Activated CD8-positive, alpha-beta memory T cell treated with anti-CD3 and anti-CD28 coated beads, Interleukin-2, amount 10 ng/mL, durations not matched to agents 7 days and 5 days (primary cell): ENCODE measurements at regions not wholly inside any gene's neighbourhood (a gene's known extent, or its start where the extent isn't known, plus 50 kb on each side); places are given as distances from the start of the nearest gene placed in this dataset.
"Not testable (repeated sequence)": the region's sequence is repeated elsewhere in the genome, so short reads cannot be mapped to it uniquely, and the experiment has no call there.

Experiments
- ATAC-seq: fragments of 150-1000 bp; cut with Tn5 transposase; one replicate; pipeline ENCODE4 v1.10.0; 2021; ENCODE audit warnings: moderate library complexity
- CTCF ChIA-PET: fragments of 350-600 bp; sonication (Branson Sonifier 250); formaldehyde crosslinking; loops from one replicate; lab custom pipeline; 2021; ENCODE audit warnings: antibody characterized with exemption; lab: Charles Lee
- DNase-seq: peaks from one replicate; pipeline ENCODE4 v3.0.0-alpha.2; 2020
- H3K27ac Mint-ChIP-seq: one replicate; pipeline ENCODE4 v1.8.0; 2021; ENCODE audit warnings: mild to moderate bottlenecking, mixed read lengths
- H3K27me3 Mint-ChIP-seq: one replicate; pipeline ENCODE4 v1.8.0; 2021; ENCODE audit warnings: mixed read lengths
- H3K36me3 Mint-ChIP-seq: one replicate; pipeline ENCODE4 v1.8.0; 2021; ENCODE audit warnings: mild to moderate bottlenecking, mixed read lengths
- H3K4me1 Mint-ChIP-seq: one replicate; pipeline ENCODE4 v1.8.0; 2021; ENCODE audit warnings: mixed read lengths
- H3K4me3 Mint-ChIP-seq: one replicate; pipeline ENCODE4 v1.8.0; 2021; ENCODE audit warnings: mild to moderate bottlenecking, moderate library complexity, mixed read lengths
- H3K9me3 Mint-ChIP-seq: one replicate; pipeline ENCODE4 v1.8.0; 2022; ENCODE audit warnings: low read depth, mixed read lengths

DNA sequence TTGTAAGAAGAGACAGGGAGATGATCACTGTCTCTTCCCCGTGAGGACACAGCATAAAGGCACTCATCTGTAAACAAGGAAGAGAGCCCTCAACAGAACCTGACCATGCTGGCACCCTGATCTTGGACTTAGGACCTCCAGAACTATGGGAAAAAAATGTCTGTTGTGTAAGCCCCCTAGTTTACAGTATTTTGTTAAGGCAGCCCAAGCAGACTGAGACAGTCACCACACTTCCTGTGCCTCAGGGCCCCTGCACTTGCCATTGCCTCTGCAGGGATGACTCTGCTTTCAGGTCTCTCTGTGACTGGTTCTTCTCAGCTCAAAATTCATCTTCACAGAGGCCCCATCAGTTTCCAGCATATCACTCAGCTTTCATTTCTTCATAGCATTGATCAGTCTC lies 372.1 kb downstream of the TLE1 start:
- H3K36me3 Mint-ChIP-seq: no peaks in the 10 kb centered on the region
- H3K27me3 Mint-ChIP-seq: no peaks in the 10 kb centered on the region
- no peak overlapping the region for H3K4me3 Mint-ChIP-seq
- ATAC-seq (no peak), DNase-seq (no peak)
- H3K4me1 Mint-ChIP-seq: no peaks in the 10 kb centered on the region
- CTCF ChIA-PET: no interaction called here
- no peak overlapping the region for H3K27ac Mint-ChIP-seq
- peaks cover 15% of the 10 kb centered on the region for H3K9me3 Mint-ChIP-seq

DNA sequence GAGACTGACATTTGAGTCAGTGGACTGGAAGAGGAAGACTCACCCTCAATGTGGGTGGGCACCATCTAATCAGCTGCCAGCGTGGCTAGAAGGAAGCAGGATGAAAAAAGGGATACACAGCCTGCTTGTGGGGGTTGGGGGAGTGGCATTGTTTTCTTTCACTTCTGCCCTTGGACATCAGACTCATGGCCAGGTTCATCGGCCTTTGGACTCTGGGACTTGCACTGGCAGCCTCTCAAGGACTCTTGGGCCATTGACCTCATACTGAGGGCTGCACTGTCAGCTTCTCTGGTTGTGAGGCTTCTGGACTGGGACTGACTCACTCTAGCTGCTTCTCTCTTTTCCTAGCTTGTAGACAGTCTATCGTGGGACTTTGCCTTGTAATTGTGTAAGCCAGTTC lies 374.9 kb downstream of the TLE1 start:
- CTCF ChIA-PET: no interaction called here
- no peaks in the 10 kb centered on the region for H3K4me1 Mint-ChIP-seq
- no peaks in the 10 kb centered on the region for H3K27me3 Mint-ChIP-seq
- H3K36me3 Mint-ChIP-seq: no peaks in the 10 kb centered on the region
- DNase-seq (no peak), ATAC-seq (no peak)
- peaks cover 16% of the 10 kb centered on the region for H3K9me3 Mint-ChIP-seq
- H3K27ac Mint-ChIP-seq: no peak overlapping the region
- H3K4me3 Mint-ChIP-seq: no peak overlapping the region

DNA sequence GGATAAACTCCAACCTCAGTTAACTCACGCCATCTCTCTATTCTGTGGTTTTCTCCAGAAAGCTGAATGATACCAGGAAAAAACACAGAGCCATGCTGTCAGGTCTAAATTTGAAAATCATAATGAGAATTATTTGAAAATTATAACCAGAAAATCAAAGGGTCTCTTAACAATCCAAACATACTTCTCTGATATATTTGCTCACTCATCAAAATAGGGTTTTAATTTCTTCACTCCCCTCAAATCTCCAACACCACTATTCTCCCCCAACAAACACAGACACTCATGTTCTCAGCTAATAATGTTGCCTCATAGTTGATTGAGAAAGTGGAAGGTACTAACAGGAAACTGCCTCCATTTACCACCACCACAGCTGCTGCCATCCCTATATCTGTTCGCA lies 375.5 kb downstream of the TLE1 start:
- CTCF ChIA-PET: no interaction called here
- ATAC-seq (no peak), DNase-seq (no peak)
- Mint-ChIP-seq H3K36me3 (no peaks in the 10 kb centered on the region), H3K9me3 (peaks cover 21% of the 10 kb centered on the region), H3K4me1 (no peaks in the 10 kb centered on the region), H3K4me3 (no peak overlapping the region), H3K27ac (no peak overlapping the region), H3K27me3 (no peaks in the 10 kb centered on the region)

DNA sequence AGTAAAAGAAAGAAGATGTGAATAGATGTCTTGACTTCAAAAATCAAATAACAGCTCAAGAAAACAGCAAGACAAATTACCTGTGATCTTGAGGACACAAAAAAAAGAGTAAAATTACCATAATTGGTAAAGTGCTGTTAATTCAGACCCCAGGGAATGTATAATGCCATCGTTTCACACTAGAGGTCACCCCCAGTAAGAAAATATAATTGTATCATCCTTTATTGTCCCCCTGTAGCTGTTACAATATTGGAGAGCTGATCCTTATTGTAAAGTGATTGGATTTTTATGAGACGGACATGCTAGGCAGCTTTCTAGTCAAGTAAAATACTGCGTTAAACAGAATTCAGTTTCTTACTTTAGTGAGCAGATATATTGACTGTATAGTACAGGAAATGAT lies 377.0 kb downstream of the TLE1 start:
- Mint-ChIP-seq H3K4me1 (no peaks in the 10 kb centered on the region), H3K27ac (no peak overlapping the region), H3K27me3 (no peaks in the 10 kb centered on the region), H3K36me3 (no peaks in the 10 kb centered on the region), H3K4me3 (no peak overlapping the region), H3K9me3 (peaks cover 22% of the 10 kb centered on the region)
- CTCF ChIA-PET: no interaction called here
- ATAC-seq (no peak), DNase-seq (no peak)

GRCh38 chr9:81308404-81308803 lies 380.9 kb downstream of the TLE1 start:
- Mint-ChIP-seq H3K4me1 (no peaks in the 10 kb centered on the region), H3K27me3 (no peaks in the 10 kb centered on the region), H3K4me3 (no peak overlapping the region), H3K9me3 (peaks cover 24% of the 10 kb centered on the region), H3K36me3 (no peaks in the 10 kb centered on the region), H3K27ac (no peak overlapping the region)
- no peak for ATAC-seq
- no peak for DNase-seq
- CTCF ChIA-PET: no interaction called here

- H3K36me3 Mint-ChIP-seq, DNase-seq, H3K4me1 Mint-ChIP-seq, H3K27me3 Mint-ChIP-seq, H3K27ac Mint-ChIP-seq, CTCF ChIA-PET, H3K4me3 Mint-ChIP-seq, ATAC-seq: not testable (repeated sequence)
- H3K9me3 Mint-ChIP-seq: peaks cover 22% of the 10 kb centered on the region
These were observed 381.6 kb downstream of the TLE1 start for GRCh38 chr9:81307791-81308190.

- H3K36me3 Mint-ChIP-seq: no peaks in the 10 kb centered on the region
- no peak overlapping the region for H3K27ac Mint-ChIP-seq
These were observed 383.7 kb downstream of the TLE1 start for GRCh38 chr9:81305561-81306182.

GRCh38 chr9:81303658-81304057 lies 385.7 kb downstream of the TLE1 start:
- no peak overlapping the region for H3K4me3 Mint-ChIP-seq
- CTCF ChIA-PET: no interaction called here
- no peaks in the 10 kb centered on the region for H3K4me1 Mint-ChIP-seq
- no peaks in the 10 kb centered on the region for H3K36me3 Mint-ChIP-seq
- peaks cover 11% of the 10 kb centered on the region for H3K9me3 Mint-ChIP-seq
- ATAC-seq: no peak
- no peaks in the 10 kb centered on the region for H3K27me3 Mint-ChIP-seq
- DNase-seq: no peak
- H3K27ac Mint-ChIP-seq: no peak overlapping the region

More at GRCh38 chr9:81305561-81306182, 383.7 kb downstream of the TLE1 start:
- CTCF ChIA-PET: no interaction called here
- DNase-seq (no peak), ATAC-seq (no peak)
- Mint-ChIP-seq H3K9me3 (peaks cover 16% of the 10 kb centered on the region), H3K4me1 (no peaks in the 10 kb centered on the region), H3K4me3 (no peak overlapping the region), H3K27me3 (no peaks in the 10 kb centered on the region)

DNA sequence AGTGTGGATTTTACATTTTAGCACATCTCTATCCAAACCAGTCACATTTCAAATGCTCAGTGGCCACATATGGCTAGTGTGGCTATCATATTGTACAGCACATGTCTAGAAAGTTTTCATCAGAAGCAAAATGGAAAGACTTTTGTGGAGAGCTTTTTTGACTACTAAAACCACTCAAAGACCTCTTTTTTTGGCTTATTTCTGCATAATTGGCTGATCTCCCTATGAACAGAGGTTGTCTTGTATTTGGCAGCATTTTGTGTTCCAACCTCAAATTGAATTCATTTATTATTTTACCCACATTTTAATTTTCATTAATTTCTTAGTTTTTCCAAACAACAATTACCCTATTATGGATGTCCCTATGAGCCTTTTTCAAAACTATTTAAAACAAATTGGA lies 395.7 kb downstream of the TLE1 start:
- Mint-ChIP-seq H3K27ac (no peak overlapping the region), H3K4me1 (no peaks in the 10 kb centered on the region), H3K27me3 (no peaks in the 10 kb centered on the region), H3K4me3 (no peak overlapping the region), H3K36me3 (no peaks in the 10 kb centered on the region), H3K9me3 (peaks cover 5% of the 10 kb centered on the region)
- CTCF ChIA-PET: no interaction called here
- ATAC-seq: no peak
- no peak for DNase-seq

GRCh38 chr9:81292056-81292805 lies 397.1 kb downstream of the TLE1 start:
- DNase-seq (no peak), ATAC-seq (no peak)
- Mint-ChIP-seq H3K27ac (no peak overlapping the region), H3K9me3 (peaks cover 5% of the 10 kb centered on the region), H3K27me3 (no peaks in the 10 kb centered on the region), H3K4me1 (no peaks in the 10 kb centered on the region), H3K4me3 (no peak overlapping the region), H3K36me3 (no peaks in the 10 kb centered on the region)
- CTCF ChIA-PET: no interaction called here

DNA sequence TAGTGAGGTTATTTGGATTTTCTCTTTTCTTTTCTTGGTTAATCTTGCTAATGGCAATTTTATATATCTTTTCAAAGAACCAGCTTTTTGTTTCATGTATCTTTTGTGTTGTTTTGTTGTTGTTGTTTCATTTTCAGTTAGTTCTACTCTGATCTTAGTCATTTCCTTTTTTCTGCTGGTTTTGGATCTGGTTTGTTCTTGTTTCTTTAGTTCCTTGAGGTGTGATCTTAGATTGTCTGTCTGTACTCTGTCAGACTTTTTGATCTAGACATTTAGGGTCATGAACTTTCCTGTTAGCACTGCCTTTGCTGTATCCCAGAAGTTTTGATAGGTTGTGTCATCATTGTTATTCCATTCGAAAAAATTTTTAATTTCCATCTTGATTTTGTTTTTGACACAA lies 399.7 kb downstream of the TLE1 start:
- H3K36me3 Mint-ChIP-seq: no peaks in the 10 kb centered on the region
- H3K27me3 Mint-ChIP-seq: no peaks in the 10 kb centered on the region
- no peak overlapping the region for H3K27ac Mint-ChIP-seq
- H3K4me3 Mint-ChIP-seq: no peak overlapping the region
- CTCF ChIA-PET: no interaction called here
- ATAC-seq: no peak
- H3K4me1 Mint-ChIP-seq: no peaks in the 10 kb centered on the region
- DNase-seq: no peak
- H3K9me3 Mint-ChIP-seq: peaks cover 5% of the 10 kb centered on the region

GRCh38 chr9:81268048-81268447 lies 421.3 kb downstream of the TLE1 start:
- Mint-ChIP-seq H3K9me3 (peaks cover 11% of the 10 kb centered on the region), H3K36me3 (no peaks in the 10 kb centered on the region), H3K4me3 (no peak overlapping the region), H3K27me3 (no peaks in the 10 kb centered on the region), H3K4me1 (no peaks in the 10 kb centered on the region), H3K27ac (no peak overlapping the region)
- ATAC-seq: no peak
- no peak for DNase-seq
- CTCF ChIA-PET: no interaction called here

- Mint-ChIP-seq H3K36me3 (no peaks in the 10 kb centered on the region), H3K9me3 (peaks cover 11% of the 10 kb centered on the region), H3K27ac (no peak overlapping the region), H3K4me1 (no peaks in the 10 kb centered on the region), H3K4me3 (no peak overlapping the region), H3K27me3 (no peaks in the 10 kb centered on the region)
- ATAC-seq (no peak), DNase-seq (no peak)
- CTCF ChIA-PET: no interaction called here
These were observed 422.7 kb downstream of the TLE1 start for GRCh38 chr9:81266674-81267073.

DNA sequence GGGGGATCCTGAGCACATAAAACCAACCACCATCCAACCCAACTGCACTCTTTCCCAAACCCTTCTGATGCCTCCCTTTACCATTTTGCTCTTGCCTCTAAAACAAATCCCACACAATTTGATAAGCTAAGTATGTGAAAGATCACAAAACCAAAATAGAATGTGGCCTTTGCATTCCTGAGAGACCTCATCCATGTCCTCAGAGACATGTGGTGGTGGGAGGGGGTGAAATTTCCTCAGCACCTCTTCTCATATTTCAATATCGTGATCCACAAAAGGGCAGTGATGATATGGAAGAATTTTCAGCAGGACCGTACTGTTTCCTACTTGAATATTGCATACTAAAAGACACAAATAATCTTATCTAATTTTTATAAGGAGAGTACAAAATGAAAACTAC lies 423.3 kb downstream of the TLE1 start:
- no peak for DNase-seq
- H3K4me3 Mint-ChIP-seq: no peak overlapping the region
- ATAC-seq: no peak
- no peaks in the 10 kb centered on the region for H3K36me3 Mint-ChIP-seq
- no peak overlapping the region for H3K27ac Mint-ChIP-seq
- peaks cover 11% of the 10 kb centered on the region for H3K9me3 Mint-ChIP-seq
- CTCF ChIA-PET: no interaction called here
- H3K4me1 Mint-ChIP-seq: no peaks in the 10 kb centered on the region
- H3K27me3 Mint-ChIP-seq: no peaks in the 10 kb centered on the region
